DOHH2 (cell line): ENCODE measurements at regions not wholly inside any gene's neighbourhood (a gene's known extent, or its start where the extent isn't known, plus 50 kb on each side); places are given as distances from the start of the nearest gene placed in this dataset.

Source experiments
- H3F3A ChIP-seq: fragments of 200-600 bp; sonication (generic), shearing (Covaris generic); 2 replicates; pipeline ENCODE4 v1.6.0; 2016; ENCODE audit warnings: antibody characterized with exemption, mild to moderate bottlenecking; ENCODE audit not compliant: control insufficient read depth, insufficient read depth
- H3K27ac ChIP-seq: fragments of 200-600 bp; sonication (generic); 2 replicates; pipeline ENCODE4 v1.5.1; 2014; ENCODE audit warnings: low read depth, mild to moderate bottlenecking, low read length, moderate library complexity
- H3K27me3 ChIP-seq: fragments of 200-600 bp; sonication (generic); 2 replicates; pipeline ENCODE4 v1.6.1; 2014; ENCODE audit warnings: mild to moderate bottlenecking, low read length, mixed read lengths; ENCODE audit not compliant: control insufficient read depth
- H3K36me3 ChIP-seq: fragments of 200-600 bp; sonication (generic); 2 replicates; pipeline ENCODE4 v1.6.1; 2014; ENCODE audit warnings: mild to moderate bottlenecking, low read length, moderate library complexity, mixed read lengths; ENCODE audit not compliant: control insufficient read depth
- H3K4me1 ChIP-seq: fragments of 200-600 bp; sonication (generic); 2 replicates; pipeline ENCODE4 v1.6.1; 2014; ENCODE audit warnings: mild to moderate bottlenecking, low read length, mixed read lengths; ENCODE audit not compliant: control insufficient read depth
- H3K4me2 ChIP-seq: fragments of 200-600 bp; sonication (generic); 2 replicates; pipeline ENCODE4 v1.6.0; 2014; ENCODE audit warnings: mild to moderate bottlenecking, low read length, moderate library complexity
- H3K4me3 ChIP-seq: fragments of 200-600 bp; sonication (generic); 2 replicates; pipeline ENCODE4 v1.5.1; 2014; ENCODE audit warnings: mild to moderate bottlenecking, low read length, mixed read lengths
- H3K79me2 ChIP-seq: fragments of 200-600 bp; sonication (generic); 2 replicates; pipeline ENCODE4 v1.6.1; 2014; ENCODE audit warnings: mild to moderate bottlenecking, low read length, mixed read lengths; ENCODE audit not compliant: control insufficient read depth
- H3K9me2 ChIP-seq: fragments of 200-600 bp; sonication (generic); replicated peaks from 2 replicates; pipeline ENCODE4 v1.6.1; 2014; ENCODE audit warnings: mild to moderate bottlenecking, low read length, mixed read lengths; ENCODE audit not compliant: control insufficient read depth
- H3K9me3 ChIP-seq: fragments of 200-600 bp; sonication (generic); 2 replicates; pipeline ENCODE4 v1.6.1; 2014; ENCODE audit warnings: antibody characterized with exemption, low read length, mixed read lengths; ENCODE audit not compliant: control insufficient read depth, insufficient read depth
- H4K20me1 ChIP-seq: fragments of 200-600 bp; sonication (generic); 2 replicates; pipeline ENCODE4 v1.6.0; 2014; ENCODE audit warnings: low read depth, mild to moderate bottlenecking, antibody characterized with exemption, low read length, moderate library complexity; ENCODE audit not compliant: control insufficient read depth, insufficient read depth
- CTCF ChIP-seq: fragments of 200-600 bp; sonication (generic); IDR thresholded peaks from one replicate; pipeline ENCODE4 v1.5.1; 2014; ENCODE audit warnings: antibody characterized with exemption, mild to moderate bottlenecking, low read depth, low read length; ENCODE audit not compliant: poor library complexity, severe bottlenecking
- EZH2phosphoT487 ChIP-seq: fragments of 200-600 bp; sonication (generic); IDR thresholded peaks from 2 replicates; pipeline ENCODE4 v1.6.1; 2017; ENCODE audit warnings: borderline replicate concordance, mild to moderate bottlenecking, antibody characterized with exemption, low read length, moderate library complexity, mixed read lengths

DNA sequence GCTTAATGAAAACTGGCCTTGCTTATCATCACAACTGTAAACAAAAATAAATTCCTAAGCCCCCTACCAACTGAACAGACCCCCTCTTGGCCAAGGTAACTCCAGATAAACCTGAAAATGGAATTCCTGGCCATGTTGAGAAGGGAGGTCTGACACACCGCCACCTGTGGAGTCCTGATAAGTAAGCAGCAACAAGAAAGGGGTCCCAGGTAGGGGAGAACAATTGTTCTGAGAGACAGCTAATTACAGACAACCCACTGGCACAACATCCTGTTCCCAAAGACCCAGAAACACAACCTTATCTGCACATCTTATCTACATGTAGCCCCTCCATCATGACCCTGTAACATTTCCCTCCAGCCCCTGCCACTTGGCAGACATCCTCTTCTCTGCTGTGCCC is 91.2 kb upstream of the TNR start:
- Histone ChIP-seq H3K27me3 (no peaks in the 10 kb centered on the region), H3K36me3 (no peaks in the 10 kb centered on the region), H3K4me3 (no peak overlapping the region), H3K79me2 (no peaks in the 10 kb centered on the region), H3F3A (no peaks in the 10 kb centered on the region), H4K20me1 (no peaks in the 10 kb centered on the region), H3K9me2 (no peaks in the 10 kb centered on the region), H3K27ac (no peak overlapping the region), H3K4me1 (no peaks in the 10 kb centered on the region), H3K9me3 (no peaks in the 10 kb centered on the region), H3K4me2 (no peak overlapping the region)
- TF ChIP-seq CTCF, result no peak
- TF ChIP-seq EZH2phosphoT487, result no peak

DNA sequence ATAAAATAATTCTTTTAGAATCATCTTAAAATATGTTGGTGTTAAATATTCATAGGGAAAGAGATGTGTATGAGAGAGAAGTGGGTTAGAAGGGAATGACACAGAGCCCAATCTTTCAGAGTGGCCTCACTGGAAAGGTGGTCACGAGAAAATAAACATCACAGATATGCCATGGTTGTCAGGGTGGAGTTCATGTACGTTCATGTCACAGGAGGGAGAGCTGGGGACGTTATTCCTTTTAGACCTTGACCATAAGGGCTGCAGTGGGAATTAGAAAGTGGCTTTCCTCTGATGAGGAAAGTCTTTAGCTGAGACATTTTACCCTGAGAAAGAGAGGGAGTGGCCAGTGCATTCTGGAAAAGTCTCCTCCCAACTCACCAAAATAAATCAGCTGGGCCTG is 90.6 kb upstream of the TNR start:
- TF ChIP-seq CTCF (no peak), EZH2phosphoT487 (no peak)
- H3K4me3 ChIP-seq, result no peak overlapping the region
- no peaks in the 10 kb centered on the region for H3K36me3 ChIP-seq
- H3K4me1 ChIP-seq, result no peaks in the 10 kb centered on the region
- no peak overlapping the region for H3K4me2 ChIP-seq
- no peaks in the 10 kb centered on the region for H3K27me3 ChIP-seq
- no peaks in the 10 kb centered on the region for H4K20me1 ChIP-seq
- H3K9me2 ChIP-seq, result no peaks in the 10 kb centered on the region
- no peaks in the 10 kb centered on the region for H3K79me2 ChIP-seq
- H3K27ac ChIP-seq, result no peak overlapping the region
- H3F3A ChIP-seq, result no peaks in the 10 kb centered on the region
- no peaks in the 10 kb centered on the region for H3K9me3 ChIP-seq

GRCh38 chr1:175833502-175833901 is 90.1 kb upstream of the TNR start:
- Histone ChIP-seq H3K9me2 (no peaks in the 10 kb centered on the region), H3K4me1 (no peaks in the 10 kb centered on the region), H3K79me2 (no peaks in the 10 kb centered on the region), H3K4me3 (no peak overlapping the region), H3K9me3 (no peaks in the 10 kb centered on the region), H3K36me3 (no peaks in the 10 kb centered on the region), H3K27me3 (no peaks in the 10 kb centered on the region), H3K27ac (no peak overlapping the region), H4K20me1 (no peaks in the 10 kb centered on the region), H3K4me2 (no peak overlapping the region), H3F3A (no peaks in the 10 kb centered on the region)
- TF ChIP-seq EZH2phosphoT487 (no peak), CTCF (no peak)

- Histone ChIP-seq H3K79me2 (no peaks in the 10 kb centered on the region), H3K27ac (no peak overlapping the region), H3K27me3 (no peaks in the 10 kb centered on the region), H3K4me1 (no peaks in the 10 kb centered on the region), H4K20me1 (no peaks in the 10 kb centered on the region), H3K4me3 (no peak overlapping the region), H3K36me3 (no peaks in the 10 kb centered on the region), H3K4me2 (no peak overlapping the region), H3F3A (no peaks in the 10 kb centered on the region), H3K9me2 (no peaks in the 10 kb centered on the region), H3K9me3 (no peaks in the 10 kb centered on the region)
- TF ChIP-seq CTCF (no peak), EZH2phosphoT487 (no peak)
These were observed 87.1 kb upstream of the TNR start for GRCh38 chr1:175830500-175830899.
